Skeletal muscle cell (primary cell): ENCODE measurements at regions not wholly inside any gene's neighbourhood (a gene's known extent, or its start where the extent isn't known, plus 50 kb on each side); places are given as distances from the start of the nearest gene placed in this dataset.
A peak's percentile ranks its signal among the peaks of the same experiment; 100 is the strongest.

Experiments used
- DNase-seq: peaks from one replicate; pipeline ENCODE4 v3.0.0-alpha.2; 2010; ENCODE audit warnings: low read depth
- H3K4me3 ChIP-seq: 2 replicates; pipeline ENCODE4 v1.5.1; 2011; ENCODE audit warnings: low read depth, mild to moderate bottlenecking, control low read depth, low read length, moderate library complexity

GRCh38 chr2:128368437-128369107, 49.9 kb upstream of the HS6ST1 start:
- no peak overlapping the region for H3K4me3 ChIP-seq
- no peak for DNase-seq

- H3K4me3 ChIP-seq = no peak overlapping the region
- DNase-seq = no peak
Observed at GRCh38 chr2:128369108-128369555, 50.5 kb upstream of the HS6ST1 start.

- DNase-seq = no peak
- H3K4me3 ChIP-seq = no peak overlapping the region
Observed at GRCh38 chr2:128369602-128370467, 51.2 kb upstream of the HS6ST1 start.

GRCh38 chr2:128370468-128371247, 52.0 kb upstream of the HS6ST1 start:
- no peak for DNase-seq
- H3K4me3 ChIP-seq = no peak overlapping the region

- DNase-seq = no peak
- H3K4me3 ChIP-seq = no peak overlapping the region
Observed at GRCh38 chr2:128371248-128371630, 52.6 kb upstream of the HS6ST1 start.

GRCh38 chr2:128371648-128372345, 53.1 kb upstream of the HS6ST1 start:
- H3K4me3 ChIP-seq = no peak overlapping the region
- DNase-seq = no peak

GRCh38 chr2:128372621-128373341, 54.1 kb upstream of the HS6ST1 start:
- no peak overlapping the region for H3K4me3 ChIP-seq
- no peak for DNase-seq

GRCh38 chr2:128373451-128374000, 54.9 kb upstream of the HS6ST1 start:
- no peak for DNase-seq

GRCh38 chr2:128374001-128374710, 55.5 kb upstream of the HS6ST1 start:
- DNase-seq = peak; percentile 26
- no peak overlapping the region for H3K4me3 ChIP-seq

More at GRCh38 chr2:128373451-128374000, 54.9 kb upstream of the HS6ST1 start:
- no peak overlapping the region for H3K4me3 ChIP-seq

- no peak for DNase-seq
- no peak overlapping the region for H3K4me3 ChIP-seq
Observed at GRCh38 chr2:128374711-128375413, 56.2 kb upstream of the HS6ST1 start.

GRCh38 chr2:128375454-128375853, 56.8 kb upstream of the HS6ST1 start:
- DNase-seq = no peak
- no peak overlapping the region for H3K4me3 ChIP-seq

- DNase-seq = no peak
Observed at GRCh38 chr2:128376241-128377041, 57.8 kb upstream of the HS6ST1 start.

GRCh38 chr2:128377071-128377910, 58.6 kb upstream of the HS6ST1 start:
- no peak overlapping the region for H3K4me3 ChIP-seq
- no peak for DNase-seq

More at GRCh38 chr2:128376241-128377041, 57.8 kb upstream of the HS6ST1 start:
- H3K4me3 ChIP-seq = no peak overlapping the region

GRCh38 chr2:128378231-128379020, 59.8 kb upstream of the HS6ST1 start:
- DNase-seq = no peak
- H3K4me3 ChIP-seq = no peak overlapping the region
